Testis (tissue), 2 donors: ENCODE measurements at regions not wholly inside any gene's neighbourhood (a gene's known extent, or its start where the extent isn't known, plus 50 kb on each side); places are given as distances from the start of the nearest gene placed in this dataset.
A peak's percentile ranks its signal among the peaks of the same experiment; 100 is the strongest.

Experiments
- DNase-seq: peaks from one replicate; pipeline ENCODE4 v3.0.0-alpha.2; 2019
- H3K27ac ChIP-seq, 2 donors: fragments of 200-600 bp; sonication (generic); one replicate each; pipeline ENCODE4 v1.5.1; 2019
- H3K27me3 ChIP-seq: fragments of 200-600 bp; sonication (generic); one replicate; pipeline ENCODE4 v1.5.1; 2019
- H3K36me3 ChIP-seq: fragments of 200-600 bp; sonication (generic); one replicate; pipeline ENCODE4 v1.5.1; 2017; ENCODE audit warnings: low read depth; ENCODE audit errors: missing control alignments
- H3K4me1 ChIP-seq: fragments of 200-600 bp; sonication (generic); one replicate; pipeline ENCODE4 v1.5.1; 2019
- H3K4me3 ChIP-seq, 2 donors: fragments of 200-600 bp; sonication (generic); one replicate each; pipeline ENCODE4 v1.5.1; 2017 to 2019
- H3K9me3 ChIP-seq: fragments of 200-600 bp; sonication (generic); one replicate; pipeline ENCODE4 v1.5.1; 2017
- POLR2A ChIP-seq: fragments of 450-650 bp; IDR thresholded peaks from one replicate; pipeline ENCODE4 v1.6.1; 2017; ENCODE audit warnings: antibody characterized with exemption, mild to moderate bottlenecking, moderate library complexity
- WGBS, 2 donors: methylation state at CpG; one replicate each; pipeline ENCODE4 v1.1.5; 2018; 5-methylcytosine and 5-hydroxymethylcytosine counted together
- intact Hi-C: fragments of 100-400 bp; cut with DNase I; formaldehyde crosslinking; loops from one replicate; pipeline ENCODE4 v1.15.1; 2023; ENCODE audit warnings: low total_unique reads
- TF ChIP-seq, protein P1 (sequence below), 3 experiments: fragments of 450-650 bp in 2 of 3; fragments of 200-600 bp in 1 of 3; sonication (generic) in 1 of 3; IDR thresholded peaks; one replicate each; pipeline ENCODE4 v1.5.1; 2016 to 2019; ENCODE audit warnings: antibody characterized with exemption in 3 of 3, mild to moderate bottlenecking in 2 of 3, moderate library complexity in 1 of 3

DNA sequence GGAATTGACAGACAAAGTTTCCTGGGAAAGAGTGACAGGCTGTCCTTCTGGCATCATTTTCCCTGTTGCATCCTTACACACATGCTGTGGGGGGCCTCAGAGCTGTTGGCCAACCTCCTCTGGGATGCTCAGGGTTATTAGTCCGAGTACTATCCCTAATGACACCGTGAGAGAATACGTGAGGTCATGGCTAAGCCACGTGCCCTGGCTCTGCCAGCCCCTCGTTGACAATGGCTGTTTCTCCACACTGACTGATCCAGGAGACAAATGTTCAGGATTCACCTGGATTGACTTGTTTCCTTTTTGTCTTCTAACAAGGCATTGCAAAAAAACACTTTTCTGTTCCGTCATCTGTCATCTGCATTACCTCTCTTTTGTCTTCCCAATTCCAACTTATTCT, 604.6 kb downstream of the TFAP2A start:
- intact Hi-C loops = no loop called here
- 83 to 85% methylated on average over 6 of the region's 6 CpGs for WGBS, 2 donors
- TF ChIP-seq POLR2A = no peak
- TF ChIP-seq, protein P1, sequence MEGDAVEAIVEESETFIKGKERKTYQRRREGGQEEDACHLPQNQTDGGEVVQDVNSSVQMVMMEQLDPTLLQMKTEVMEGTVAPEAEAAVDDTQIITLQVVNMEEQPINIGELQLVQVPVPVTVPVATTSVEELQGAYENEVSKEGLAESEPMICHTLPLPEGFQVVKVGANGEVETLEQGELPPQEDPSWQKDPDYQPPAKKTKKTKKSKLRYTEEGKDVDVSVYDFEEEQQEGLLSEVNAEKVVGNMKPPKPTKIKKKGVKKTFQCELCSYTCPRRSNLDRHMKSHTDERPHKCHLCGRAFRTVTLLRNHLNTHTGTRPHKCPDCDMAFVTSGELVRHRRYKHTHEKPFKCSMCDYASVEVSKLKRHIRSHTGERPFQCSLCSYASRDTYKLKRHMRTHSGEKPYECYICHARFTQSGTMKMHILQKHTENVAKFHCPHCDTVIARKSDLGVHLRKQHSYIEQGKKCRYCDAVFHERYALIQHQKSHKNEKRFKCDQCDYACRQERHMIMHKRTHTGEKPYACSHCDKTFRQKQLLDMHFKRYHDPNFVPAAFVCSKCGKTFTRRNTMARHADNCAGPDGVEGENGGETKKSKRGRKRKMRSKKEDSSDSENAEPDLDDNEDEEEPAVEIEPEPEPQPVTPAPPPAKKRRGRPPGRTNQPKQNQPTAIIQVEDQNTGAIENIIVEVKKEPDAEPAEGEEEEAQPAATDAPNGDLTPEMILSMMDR (IDR thresholded peaks at IDR 0.05) = no peak

GRCh38 chr6:9806195-9806594, 608.7 kb downstream of the TFAP2A start:
- no peaks in the 10 kb centered on the region for H3K9me3 ChIP-seq
- no peak for DNase-seq
- H3K36me3 ChIP-seq = no peaks in the 10 kb centered on the region
- H3K4me3 ChIP-seq = no peak overlapping the region
- 78 to 86% methylated on average over 6 of the region's 6 CpGs for WGBS, 2 donors
- TF ChIP-seq, protein P1 (IDR thresholded peaks at IDR 0.05) = no peak
- TF ChIP-seq POLR2A = no peak
- intact Hi-C loops = no loop called here
- no peaks in the 10 kb centered on the region for H3K27me3 ChIP-seq
- H3K27ac ChIP-seq = no peak overlapping the region
- H3K4me1 ChIP-seq = no peaks in the 10 kb centered on the region

More for the DNA sequence above, 604.6 kb downstream of the TFAP2A start:
- Histone ChIP-seq H3K4me3 (peak overlapping the region in 1 of 2 donors; percentile 15), H3K27ac (no peak overlapping the region), H3K27me3 (no peaks in the 10 kb centered on the region), H3K36me3 (no peaks in the 10 kb centered on the region), H3K4me1 (no peaks in the 10 kb centered on the region), H3K9me3 (no peaks in the 10 kb centered on the region)
- DNase-seq = no peak

- Histone ChIP-seq H3K4me1 (no peaks in the 10 kb centered on the region), H3K27ac (no peak overlapping the region), H3K36me3 (no peaks in the 10 kb centered on the region), H3K9me3 (no peaks in the 10 kb centered on the region), H3K27me3 (no peaks in the 10 kb centered on the region), H3K4me3 (no peak overlapping the region)
- no peak for TF ChIP-seq POLR2A
- TF ChIP-seq, protein P1 (IDR thresholded peaks at IDR 0.05) = no peak
- 82 to 84% methylated on average over 11 of the region's 11 CpGs for WGBS, 2 donors
- DNase-seq = no peak
- intact Hi-C loops = no loop called here
These were observed 613.6 kb downstream of the TFAP2A start for GRCh38 chr6:9801249-9801754.

- Histone ChIP-seq H3K9me3 (no peaks in the 10 kb centered on the region), H3K36me3 (no peaks in the 10 kb centered on the region), H3K27me3 (no peaks in the 10 kb centered on the region), H3K4me3 (no peak overlapping the region), H3K4me1 (no peaks in the 10 kb centered on the region), H3K27ac (no peak overlapping the region)
- no peak for DNase-seq
- intact Hi-C loops = no loop called here
- TF ChIP-seq, protein P1 (IDR thresholded peaks at IDR 0.05) = no peak
- TF ChIP-seq POLR2A = no peak
These were observed 615.3 kb downstream of the TFAP2A start for GRCh38 chr6:9799582-9799981.

DNA sequence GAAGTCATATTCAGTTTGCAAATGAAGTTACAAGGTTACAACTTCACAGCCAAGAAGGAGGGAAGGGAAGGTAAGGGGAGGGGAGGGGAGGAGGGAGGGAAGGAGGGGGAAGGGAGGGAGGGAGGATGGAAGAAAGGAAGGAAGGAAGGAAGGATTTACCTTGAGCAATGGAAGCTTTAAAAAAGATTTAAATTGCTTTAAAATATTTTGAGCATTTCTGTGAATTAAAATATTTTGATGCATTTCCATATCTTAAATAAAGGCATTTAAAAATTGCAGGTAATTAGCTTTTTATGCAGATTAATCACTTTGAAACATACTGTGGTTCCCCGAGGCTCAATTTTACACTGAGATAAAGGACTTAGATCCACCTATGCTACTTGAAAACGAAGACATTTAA, 618.0 kb downstream of the TFAP2A start:
- DNase-seq = no peak
- Histone ChIP-seq H3K9me3 (no peaks in the 10 kb centered on the region), H3K27ac (no peak overlapping the region), H3K4me1 (no peaks in the 10 kb centered on the region), H3K27me3 (no peaks in the 10 kb centered on the region), H3K36me3 (no peaks in the 10 kb centered on the region), H3K4me3 (no peak overlapping the region)
- WGBS, 2 donors = 75 to 77% methylated on average over 2 of the region's 2 CpGs
- TF ChIP-seq, protein P1 (IDR thresholded peaks at IDR 0.05) = no peak
- TF ChIP-seq POLR2A = no peak
- intact Hi-C loops = no loop called here
